DND-41 (cell line): ENCODE measurements at regions not wholly inside any gene's neighbourhood (a gene's known extent, or its start where the extent isn't known, plus 50 kb on each side); places are given as distances from the start of the nearest gene placed in this dataset.

Source experiments
- CTCF ChIP-seq: IDR thresholded peaks from 2 replicates; pipeline ENCODE4 v1.5.1; 2012; ENCODE audit warnings: borderline replicate concordance, low read length, moderate library complexity, mild to moderate bottlenecking; ENCODE audit not compliant: poor library complexity, severe bottlenecking; ENCODE audit errors: extremely low read depth
- EZH2 ChIP-seq: IDR thresholded peaks from 3 replicates; pipeline ENCODE4 v1.6.1; 2012; ENCODE audit warnings: borderline replicate concordance, low read depth, mild to moderate bottlenecking, moderate library complexity, low read length, inconsistent platforms; ENCODE audit not compliant: severe bottlenecking

DNA sequence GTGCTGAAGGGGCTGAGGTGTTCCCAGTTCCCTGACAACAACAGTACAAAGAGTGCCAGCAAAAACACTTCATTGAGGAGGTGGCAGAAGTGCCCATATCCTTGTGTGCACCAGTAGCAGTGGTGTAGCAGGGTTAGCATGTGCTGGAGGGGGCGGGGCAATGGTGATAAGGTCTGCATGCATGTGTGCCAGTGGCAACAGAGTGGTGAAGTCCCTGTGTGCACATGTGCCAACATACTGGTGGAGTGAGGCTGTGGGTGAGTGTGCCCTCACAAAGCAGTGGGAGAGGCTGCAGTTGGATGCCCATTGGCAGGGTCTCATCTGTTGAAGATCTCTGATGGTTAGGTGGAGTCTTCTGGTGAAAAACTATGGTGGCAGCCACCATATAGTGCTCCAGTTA is 994.6 kb downstream of the PCDH19 start:
- TF ChIP-seq EZH2 (no peak), CTCF (no peak)
